ENCODE measurements at regions not wholly inside any gene's neighbourhood (a gene's known extent, or its start where the extent isn't known, plus 50 kb on each side); places are given as distances from the start of the nearest gene placed in this dataset.

GRCh38 chrX:145919400-145919799, 101.8 kb downstream of the SLITRK2 start:
- TF ChIP-seq CTCF (IDR thresholded peaks at IDR 0.05; ENCODE audit: low read depth, low read length): no peak
- TF ChIP-seq EZH2phosphoT487 (IDR thresholded peaks at IDR 0.05; ENCODE audit: low read depth): no peak
